SU-DHL-6 (cell line): ENCODE measurements at regions not wholly inside any gene's neighbourhood (a gene's known extent, or its start where the extent isn't known, plus 50 kb on each side); places are given as distances from the start of the nearest gene placed in this dataset.
"Not testable (repeated sequence)": the region's sequence is repeated elsewhere in the genome, so short reads cannot be mapped to it uniquely, and the experiment has no call there.

Experiments
- H2AFZ ChIP-seq: fragments of 200-600 bp; sonication (generic); 2 replicates; pipeline ENCODE4 v1.6.1; 2014; ENCODE audit warnings: low read depth, mild to moderate bottlenecking, moderate library complexity, mixed read lengths, antibody characterized with exemption, low read length; ENCODE audit not compliant: severe bottlenecking
- H3F3A ChIP-seq: fragments of 200-600 bp; shearing (Covaris generic); 2 replicates; pipeline ENCODE4 v1.6.0; 2016; ENCODE audit warnings: antibody characterized with exemption, mild to moderate bottlenecking; ENCODE audit not compliant: insufficient read depth
- H3K27ac ChIP-seq: fragments of 200-600 bp; sonication (generic); 2 replicates; pipeline ENCODE4 v1.5.1; 2016; ENCODE audit warnings: low read depth, mild to moderate bottlenecking, low read length, moderate library complexity, mixed read lengths
- H3K27me3 ChIP-seq: fragments of 200-600 bp; sonication (generic), shearing (Covaris generic); 2 replicates; pipeline ENCODE4 v1.6.0; 2014; ENCODE audit warnings: mild to moderate bottlenecking, low read length
- H3K36me3 ChIP-seq: fragments of 200-600 bp; sonication (generic); 2 replicates; pipeline ENCODE4 v1.6.1; 2014; ENCODE audit warnings: mild to moderate bottlenecking, low read length, mixed read lengths
- H3K4me2 ChIP-seq: fragments of 300-600, 200-600 bp; shearing (Covaris generic), sonication (generic); 2 replicates; pipeline ENCODE4 v1.6.0; 2014; ENCODE audit warnings: low read length, low read depth, mild to moderate bottlenecking; ENCODE audit not compliant: poor library complexity, severe bottlenecking
- H3K4me3 ChIP-seq: fragments of 200-600 bp; sonication (generic); 2 replicates; pipeline ENCODE4 v1.5.1; 2014; ENCODE audit warnings: antibody characterized with exemption, low read length, mild to moderate bottlenecking, mixed read lengths; ENCODE audit not compliant: insufficient read depth, poor library complexity, severe bottlenecking
- H3K79me2 ChIP-seq: fragments of 200-600 bp; sonication (generic); 2 replicates; pipeline ENCODE4 v1.6.1; 2014; ENCODE audit warnings: mild to moderate bottlenecking, low read length, moderate library complexity; ENCODE audit not compliant: insufficient read depth
- H3K9ac ChIP-seq: fragments of 200-600 bp; sonication (generic); 2 replicates; pipeline ENCODE4 v1.7.0; 2014; ENCODE audit warnings: mild to moderate bottlenecking, low read length
- H3K9me2 ChIP-seq: fragments of 200-600 bp; sonication (generic); replicated peaks from 2 replicates; pipeline ENCODE4 v1.6.1; 2014; ENCODE audit warnings: low read length; ENCODE audit not compliant: insufficient read depth
- H3K9me3 ChIP-seq: fragments of 200-600 bp; sonication (generic); 2 replicates; pipeline ENCODE4 v1.6.1; 2014; ENCODE audit warnings: low read length, mixed read lengths; ENCODE audit not compliant: insufficient read depth
- H4K20me1 ChIP-seq: fragments of 200-600 bp; sonication (generic); 2 replicates; pipeline ENCODE4 v1.6.1; 2014; ENCODE audit warnings: low read depth, mild to moderate bottlenecking, antibody characterized with exemption, low read length, moderate library complexity, mixed read lengths
- CTCF ChIP-seq: fragments of 200-600 bp; sonication (generic); IDR thresholded peaks from one replicate; pipeline ENCODE4 v1.5.1; 2017; ENCODE audit warnings: antibody characterized with exemption, mild to moderate bottlenecking, low read length, moderate library complexity; ENCODE audit not compliant: insufficient read depth, poor library complexity, severe bottlenecking
- EZH2phosphoT487 ChIP-seq: fragments of 200-600 bp; sonication (generic), shearing (Covaris generic); conservative IDR thresholded peaks from 2 replicates; pipeline ENCODE4 v1.6.1; 2018; ENCODE audit warnings: mild to moderate bottlenecking, antibody characterized with exemption, low read length, moderate library complexity, mixed read lengths

GRCh38 chr4:57974821-57975220 lies 864.6 kb upstream of the IGFBP7 start:
- Histone ChIP-seq H3K27ac (no peak overlapping the region), H3F3A (no peaks in the 10 kb centered on the region), H4K20me1 (no peaks in the 10 kb centered on the region), H3K9me2 (no peaks in the 10 kb centered on the region), H3K9ac (no peak overlapping the region), H3K9me3 (no peaks in the 10 kb centered on the region), H3K27me3 (no peaks in the 10 kb centered on the region), H2AFZ (no peak overlapping the region), H3K36me3 (no peaks in the 10 kb centered on the region), H3K79me2 (no peaks in the 10 kb centered on the region), H3K4me2 (no peak overlapping the region), H3K4me3 (no peak overlapping the region)
- TF ChIP-seq CTCF (no peak), EZH2phosphoT487 (no peak)

GRCh38 chr4:57973819-57974218 lies 863.6 kb upstream of the IGFBP7 start:
- Histone ChIP-seq H3K4me3 (no peak overlapping the region), H3K9ac (no peak overlapping the region), H3K9me3 (no peaks in the 10 kb centered on the region), H2AFZ (no peak overlapping the region), H3K79me2 (no peaks in the 10 kb centered on the region), H3K4me2 (no peak overlapping the region), H3K27me3 (no peaks in the 10 kb centered on the region), H3K36me3 (no peaks in the 10 kb centered on the region), H3K27ac (no peak overlapping the region), H4K20me1 (no peaks in the 10 kb centered on the region), H3F3A (no peaks in the 10 kb centered on the region), H3K9me2 (no peaks in the 10 kb centered on the region)
- no peak for TF ChIP-seq EZH2phosphoT487

- no peaks in the 10 kb centered on the region for H3K9me3 ChIP-seq
- H4K20me1 ChIP-seq, result no peaks in the 10 kb centered on the region
- no peak overlapping the region for H3K4me2 ChIP-seq
- H3K27me3 ChIP-seq, result no peaks in the 10 kb centered on the region
- no peak overlapping the region for H3K27ac ChIP-seq
- no peak overlapping the region for H2AFZ ChIP-seq
- H3K9ac ChIP-seq, result no peak overlapping the region
- TF ChIP-seq CTCF (no peak), EZH2phosphoT487 (no peak)
- H3K79me2 ChIP-seq, result no peaks in the 10 kb centered on the region
- no peak overlapping the region for H3K4me3 ChIP-seq
- no peaks in the 10 kb centered on the region for H3K9me2 ChIP-seq
- H3F3A ChIP-seq, result no peaks in the 10 kb centered on the region
- no peaks in the 10 kb centered on the region for H3K36me3 ChIP-seq
These were observed 861.1 kb upstream of the IGFBP7 start for GRCh38 chr4:57971261-57971660.

GRCh38 chr4:57966987-57967760 lies 857.0 kb upstream of the IGFBP7 start:
- Histone ChIP-seq H2AFZ (no peak overlapping the region), H3K27ac (no peak overlapping the region), H3K9ac (no peak overlapping the region), H4K20me1 (no peaks in the 10 kb centered on the region), H3K9me2 (no peaks in the 10 kb centered on the region), H3F3A (no peaks in the 10 kb centered on the region), H3K4me3 (no peak overlapping the region), H3K9me3 (no peaks in the 10 kb centered on the region), H3K79me2 (no peaks in the 10 kb centered on the region), H3K4me2 (no peak overlapping the region), H3K27me3 (no peaks in the 10 kb centered on the region), H3K36me3 (no peaks in the 10 kb centered on the region)
- TF ChIP-seq CTCF (no peak), EZH2phosphoT487 (no peak)

GRCh38 chr4:57965431-57965830 lies 855.2 kb upstream of the IGFBP7 start:
- H3K79me2 ChIP-seq, H3F3A ChIP-seq, H3K4me3 ChIP-seq, H3K27me3 ChIP-seq, H3K36me3 ChIP-seq, H3K9me2 ChIP-seq, H3K9ac ChIP-seq, H2AFZ ChIP-seq, H3K4me2 ChIP-seq, H3K27ac ChIP-seq, H4K20me1 ChIP-seq, H3K9me3 ChIP-seq: not testable (repeated sequence)
